Spleen (tissue), 11 donors: ENCODE measurements at regions not wholly inside any gene's neighbourhood (a gene's known extent, or its start where the extent isn't known, plus 50 kb on each side); places are given as distances from the start of the nearest gene placed in this dataset.

Experiments
- DNase-seq: peaks from one replicate; pipeline ENCODE4 v3.0.0-alpha.2; 2020
- H3K27ac ChIP-seq, 8 donors: fragments of 200-600 bp; sonication (generic) in 7 of 8; 1 replicate in 4 of 8; 2 replicates in 4 of 8; pipeline versions ENCODE4 v1.5.0 to v1.8.0; 2016 to 2021; ENCODE audit warnings: inconsistent platforms in 4 of 8, mild to moderate bottlenecking in 4 of 8, moderate library complexity in 1 of 8
- H3K27me3 ChIP-seq, 7 donors: fragments of 200-600 bp; sonication (generic) in 6 of 7; replicated peaks in 1 of 7; 1 replicate in 4 of 7; 2 replicates in 3 of 7; pipeline versions ENCODE4 v1.5.0 to v1.8.0; 2016 to 2021; ENCODE audit warnings: inconsistent platforms in 3 of 7, mild to moderate bottlenecking in 1 of 7
- H3K36me3 ChIP-seq, 6 donors: fragments of 200-600 bp; sonication (generic) in 5 of 6; 1 replicate in 4 of 6; 2 replicates in 2 of 6; pipeline versions ENCODE4 v1.5.0 to v1.8.0; 2016 to 2021; ENCODE audit warnings: inconsistent platforms in 2 of 6
- H3K4me1 ChIP-seq, 6 donors: fragments of 200-600 bp; sonication (generic) in 5 of 6; 1 replicate in 3 of 6; 2 replicates in 3 of 6; pipeline versions ENCODE4 v1.5.0 to v1.8.0; 2016 to 2021; ENCODE audit warnings: inconsistent platforms in 3 of 6
- H3K4me3 ChIP-seq, 8 donors: fragments of 200-600 bp; sonication (generic) in 7 of 8; 1 replicate in 4 of 8; 2 replicates in 4 of 8; pipeline versions ENCODE4 v1.5.0 to v1.8.0; 2016 to 2021; ENCODE audit warnings: inconsistent platforms in 4 of 8, mild to moderate bottlenecking in 4 of 8, moderate library complexity in 2 of 8
- H3K9me3 ChIP-seq, 8 donors: fragments of 200-600 bp; sonication (generic) in 7 of 8; 1 replicate in 4 of 8; 2 replicates in 4 of 8; pipeline versions ENCODE4 v1.5.0 to v1.8.0; 2016 to 2021; ENCODE audit warnings: inconsistent platforms in 4 of 8
- CTCF ChIP-seq, 11 experiments: fragments of 200-600 bp in 7 of 11; fragments of 450-650 bp in 4 of 11; sonication (generic) in 4 of 11; IDR thresholded peaks in 8 of 11; conservative IDR thresholded peaks in 3 of 11; 1 replicate in 7 of 11; 2 replicates in 4 of 11; pipeline versions ENCODE4 v1.4.0 to v1.8.0; 2016 to 2021; ENCODE audit warnings: antibody characterized with exemption in 11 of 11, inconsistent platforms in 4 of 11, mild to moderate bottlenecking in 1 of 11
- POLR2A ChIP-seq, 3 donors: fragments of 450-650 bp; IDR thresholded peaks; one replicate each; pipeline ENCODE4 v1.5.1; 2017; ENCODE audit warnings: antibody characterized with exemption in 3 of 3, mild to moderate bottlenecking in 1 of 3
- POLR2AphosphoS5 ChIP-seq, 3 donors: sonication (generic); formaldehyde crosslinking; IDR thresholded peaks; one replicate each; pipeline ENCODE4 v1.5.1; 2017; ENCODE audit warnings: antibody characterized with exemption in 3 of 3
- WGBS, 5 donors: extraction: QIAGEN DNeasy Blood & Tissue Kit in 3 of 5; methylation state at CpG; one replicate each; pipeline versions ENCODE4 v1.1.5 to v1.1.7; 2013 to 2018; 5-methylcytosine and 5-hydroxymethylcytosine counted together
- intact Hi-C: fragments of 100-400 bp; cut with DNase I; formaldehyde crosslinking; loops from one replicate; pipeline ENCODE4 v1.15.0; 2023; ENCODE audit warnings: low total_unique reads
- donor health status: healthy with polysubstance abuse.
- donor health status: DM: no; HTN: no; CAD: no; lungs with moderate emphysema.
- donor health status: DM: no; HTN: no; CAD: no.
- donor health status: Bipolar disorder and iron deficiency.
- donor health status: healthy.
- donor health status: DM: no; HTN: no; CAD: no.
- donor health status: DM: yes; HTN: yes; CAD: no.

GRCh38 chr12:113749433-113749815, 216.7 kb downstream of the RBM19 start:
- WGBS, 5 donors = 36 to 59% (median 47%) methylated on average over 1 of the region's 1 CpG
- no peak overlapping the region for H3K4me3 ChIP-seq
- peaks cover 0 to 71% (median 0%) of the 10 kb centered on the region in 7 donors for H3K27me3 ChIP-seq
- H3K36me3 ChIP-seq = no peaks in the 10 kb centered on the region
- intact Hi-C loops = no loop called here
- DNase-seq = no peak
- TF ChIP-seq POLR2AphosphoS5 (IDR thresholded peaks at IDR 0.05) (no peak), CTCF (IDR thresholded peaks at IDR 0.05 in 8 of 11, conservative IDR thresholded peaks at IDR 0.05 in 3 of 11) (no peak), POLR2A (IDR thresholded peaks at IDR 0.05) (no peak)
- H3K9me3 ChIP-seq = peaks cover 0 to 7% (median 0%) of the 10 kb centered on the region in 8 donors
- no peaks in the 10 kb centered on the region for H3K4me1 ChIP-seq
- no peak overlapping the region for H3K27ac ChIP-seq

- H3K4me1 ChIP-seq = no peaks in the 10 kb centered on the region
- 60 to 72% (median 65%) methylated on average over 5 to 6 of the region's 6 CpGs for WGBS, 5 donors
- no peak overlapping the region for H3K27ac ChIP-seq
- intact Hi-C loops = no loop called here
- H3K9me3 ChIP-seq = peaks cover 0 to 7% (median 0%) of the 10 kb centered on the region in 8 donors
- TF ChIP-seq POLR2A (IDR thresholded peaks at IDR 0.05) = no peak
- TF ChIP-seq POLR2AphosphoS5 (IDR thresholded peaks at IDR 0.05) = no peak
- TF ChIP-seq CTCF (IDR thresholded peaks at IDR 0.05 in 8 of 11, conservative IDR thresholded peaks at IDR 0.05 in 3 of 11) = no peak
- H3K36me3 ChIP-seq = no peaks in the 10 kb centered on the region
- H3K27me3 ChIP-seq = peaks cover 0 to 68% (median 0%) of the 10 kb centered on the region in 7 donors
- no peak overlapping the region for H3K4me3 ChIP-seq
- DNase-seq = no peak
Observed at GRCh38 chr12:113748707-113749432, 217.3 kb downstream of the RBM19 start.

GRCh38 chr12:113747017-113747416, 219.1 kb downstream of the RBM19 start:
- peaks cover 0 to 7% (median 0%) of the 10 kb centered on the region in 8 donors for H3K9me3 ChIP-seq
- peaks cover 0 to 73% (median 0%) of the 10 kb centered on the region in 7 donors for H3K27me3 ChIP-seq
- WGBS, 5 donors = 41 to 56% (median 45%) methylated on average over 4 to 5 of the region's 5 CpGs
- no peak overlapping the region for H3K4me3 ChIP-seq
- H3K4me1 ChIP-seq = no peaks in the 10 kb centered on the region
- no peak for TF ChIP-seq POLR2AphosphoS5 (IDR thresholded peaks at IDR 0.05)
- TF ChIP-seq CTCF (IDR thresholded peaks at IDR 0.05 in 8 of 11, conservative IDR thresholded peaks at IDR 0.05 in 3 of 11) = no peak
- TF ChIP-seq POLR2A (IDR thresholded peaks at IDR 0.05) = no peak
- intact Hi-C loops = no loop called here
- no peak for DNase-seq
- no peaks in the 10 kb centered on the region for H3K36me3 ChIP-seq
- H3K27ac ChIP-seq = no peak overlapping the region

GRCh38 chr12:113744802-113745395, 221.2 kb downstream of the RBM19 start:
- intact Hi-C loops = no loop called here
- H3K36me3 ChIP-seq = no peaks in the 10 kb centered on the region
- H3K27me3 ChIP-seq = peaks cover 0 to 75% (median 0%) of the 10 kb centered on the region in 7 donors
- DNase-seq = no peak
- no peak overlapping the region for H3K4me3 ChIP-seq
- H3K27ac ChIP-seq = no peak overlapping the region
- H3K9me3 ChIP-seq = no peaks in the 10 kb centered on the region
- H3K4me1 ChIP-seq = no peaks in the 10 kb centered on the region
- no peak for TF ChIP-seq POLR2A (IDR thresholded peaks at IDR 0.05)
- TF ChIP-seq POLR2AphosphoS5 (IDR thresholded peaks at IDR 0.05) = no peak
- no peak for TF ChIP-seq CTCF (IDR thresholded peaks at IDR 0.05 in 8 of 11, conservative IDR thresholded peaks at IDR 0.05 in 3 of 11)
- 70 to 81% (median 71%) methylated on average over 8 of the region's 8 CpGs for WGBS, 5 donors
